Osteocyte (in vitro differentiated cells): ENCODE measurements at regions not wholly inside any gene's neighbourhood (a gene's known extent, or its start where the extent isn't known, plus 50 kb on each side); places are given as distances from the start of the nearest gene placed in this dataset.

Source experiments
- DNase-seq: peaks from one replicate; pipeline ENCODE4 v3.0.0; 2021; ENCODE audit warnings: mixed read lengths; ENCODE audit not compliant: unreplicated experiment; ENCODE audit errors: extremely low spot score
- H3K27ac Mint-ChIP-seq: one replicate; pipeline ENCODE4 v1.8.0; 2021; ENCODE audit warnings: mild to moderate bottlenecking, mixed read lengths; ENCODE audit not compliant: unreplicated experiment
- H3K27me3 Mint-ChIP-seq: one replicate; pipeline ENCODE4 v1.8.0; 2021; ENCODE audit warnings: mixed read lengths; ENCODE audit not compliant: unreplicated experiment
- H3K36me3 Mint-ChIP-seq: one replicate; pipeline ENCODE4 v1.8.0; 2021; ENCODE audit warnings: mixed read lengths; ENCODE audit not compliant: unreplicated experiment
- H3K4me1 Mint-ChIP-seq: one replicate; pipeline ENCODE4 v1.8.0; 2021; ENCODE audit warnings: mixed read lengths; ENCODE audit not compliant: unreplicated experiment
- H3K4me3 Mint-ChIP-seq: one replicate; pipeline ENCODE4 v1.8.0; 2021; ENCODE audit warnings: mild to moderate bottlenecking, moderate library complexity, mixed read lengths; ENCODE audit not compliant: unreplicated experiment
- H3K9me3 Mint-ChIP-seq: one replicate; pipeline ENCODE4 v1.8.0; 2021; ENCODE audit warnings: mixed read lengths; ENCODE audit not compliant: unreplicated experiment
- TF ChIP-seq, protein P1 (sequence below): fragments of 200-600 bp; sonication (generic); IDR thresholded peaks from 2 replicates; pipeline ENCODE4 v1.5.0; 2021; ENCODE audit warnings: antibody characterized with exemption, mild to moderate bottlenecking, moderate library complexity

GRCh38 chr12:92458996-92459395 lies 243.8 kb upstream of the PLEKHG7 start:
- TF ChIP-seq, protein P1, sequence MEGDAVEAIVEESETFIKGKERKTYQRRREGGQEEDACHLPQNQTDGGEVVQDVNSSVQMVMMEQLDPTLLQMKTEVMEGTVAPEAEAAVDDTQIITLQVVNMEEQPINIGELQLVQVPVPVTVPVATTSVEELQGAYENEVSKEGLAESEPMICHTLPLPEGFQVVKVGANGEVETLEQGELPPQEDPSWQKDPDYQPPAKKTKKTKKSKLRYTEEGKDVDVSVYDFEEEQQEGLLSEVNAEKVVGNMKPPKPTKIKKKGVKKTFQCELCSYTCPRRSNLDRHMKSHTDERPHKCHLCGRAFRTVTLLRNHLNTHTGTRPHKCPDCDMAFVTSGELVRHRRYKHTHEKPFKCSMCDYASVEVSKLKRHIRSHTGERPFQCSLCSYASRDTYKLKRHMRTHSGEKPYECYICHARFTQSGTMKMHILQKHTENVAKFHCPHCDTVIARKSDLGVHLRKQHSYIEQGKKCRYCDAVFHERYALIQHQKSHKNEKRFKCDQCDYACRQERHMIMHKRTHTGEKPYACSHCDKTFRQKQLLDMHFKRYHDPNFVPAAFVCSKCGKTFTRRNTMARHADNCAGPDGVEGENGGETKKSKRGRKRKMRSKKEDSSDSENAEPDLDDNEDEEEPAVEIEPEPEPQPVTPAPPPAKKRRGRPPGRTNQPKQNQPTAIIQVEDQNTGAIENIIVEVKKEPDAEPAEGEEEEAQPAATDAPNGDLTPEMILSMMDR = no peak
- Mint-ChIP-seq H3K27ac (no peak overlapping the region), H3K4me3 (no peak overlapping the region), H3K27me3 (no peaks in the 10 kb centered on the region), H3K4me1 (no peaks in the 10 kb centered on the region), H3K36me3 (no peaks in the 10 kb centered on the region), H3K9me3 (peaks cover 10% of the 10 kb centered on the region)
- no peak for DNase-seq

DNA sequence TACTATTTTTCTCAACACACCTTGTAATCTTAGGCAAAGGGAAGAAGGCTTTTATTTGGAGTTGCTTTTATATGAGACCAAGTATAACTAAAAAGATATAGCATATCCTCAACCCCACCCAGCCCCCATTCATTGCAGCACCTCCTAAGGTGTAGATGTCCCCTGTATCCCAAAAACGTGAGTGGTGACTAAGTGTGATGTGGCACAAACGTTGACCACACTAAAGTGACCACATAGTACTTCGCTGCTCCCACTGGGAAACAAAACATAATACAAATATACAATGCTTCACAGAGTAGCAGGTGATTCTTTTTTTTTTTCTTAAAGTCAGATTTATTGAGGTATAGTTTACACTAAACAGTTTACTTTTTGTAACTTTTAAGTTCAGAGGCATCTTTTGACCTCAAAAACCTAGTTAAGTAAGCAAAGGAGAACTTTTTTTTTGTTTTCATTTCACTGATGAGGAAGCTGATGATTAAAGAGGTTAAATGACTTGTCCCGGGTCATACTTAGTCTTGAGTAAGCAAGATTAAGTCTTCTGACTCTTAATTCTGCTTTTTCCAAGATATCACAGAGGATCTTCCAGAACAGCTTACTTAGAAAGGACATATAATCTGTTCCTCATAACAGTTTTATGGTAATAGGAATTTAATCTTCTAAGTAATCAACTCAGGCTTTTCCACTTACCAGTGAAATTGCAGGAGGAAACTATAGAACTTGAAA lies 245.2 kb upstream of the PLEKHG7 start:
- no peak overlapping the region for H3K4me3 Mint-ChIP-seq
- no peaks in the 10 kb centered on the region for H3K4me1 Mint-ChIP-seq
- H3K27me3 Mint-ChIP-seq = no peaks in the 10 kb centered on the region
- peaks cover 10% of the 10 kb centered on the region for H3K9me3 Mint-ChIP-seq
- TF ChIP-seq, protein P1 = no peak
- DNase-seq = no peak
- H3K27ac Mint-ChIP-seq = no peak overlapping the region
- H3K36me3 Mint-ChIP-seq = no peaks in the 10 kb centered on the region

GRCh38 chr12:92452763-92453162 lies 250.0 kb upstream of the PLEKHG7 start:
- Mint-ChIP-seq H3K27ac (no peak overlapping the region), H3K4me3 (no peak overlapping the region), H3K36me3 (peaks cover 2% of the 10 kb centered on the region), H3K4me1 (no peaks in the 10 kb centered on the region), H3K9me3 (peaks cover 15% of the 10 kb centered on the region), H3K27me3 (no peaks in the 10 kb centered on the region)
- TF ChIP-seq, protein P1 = no peak
- DNase-seq = no peak

DNA sequence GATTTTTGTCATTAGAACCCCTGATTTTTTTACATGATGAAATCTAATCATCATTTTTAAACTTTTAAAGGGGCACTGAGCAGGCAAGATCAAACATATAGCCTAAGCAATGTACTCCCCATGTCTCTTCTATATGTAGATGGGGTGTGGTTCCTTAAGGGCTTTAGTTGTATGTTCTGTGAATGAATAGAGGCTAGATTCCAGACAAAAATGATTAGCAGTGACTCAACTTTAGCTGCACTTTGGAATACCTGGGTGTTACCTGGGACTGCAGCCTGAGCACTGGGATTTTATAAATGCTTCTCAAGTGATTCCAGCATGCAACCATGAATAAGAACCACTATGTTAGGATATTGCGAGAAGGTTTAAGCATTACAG lies 256.7 kb upstream of the PLEKHG7 start:
- Mint-ChIP-seq H3K4me1 (peaks cover 14% of the 10 kb centered on the region), H3K9me3 (peaks cover 5% of the 10 kb centered on the region), H3K36me3 (no peaks in the 10 kb centered on the region), H3K4me3 (no peak overlapping the region), H3K27me3 (no peaks in the 10 kb centered on the region), H3K27ac (no peak overlapping the region)
- TF ChIP-seq, protein P1 = no peak
- DNase-seq = no peak

DNA sequence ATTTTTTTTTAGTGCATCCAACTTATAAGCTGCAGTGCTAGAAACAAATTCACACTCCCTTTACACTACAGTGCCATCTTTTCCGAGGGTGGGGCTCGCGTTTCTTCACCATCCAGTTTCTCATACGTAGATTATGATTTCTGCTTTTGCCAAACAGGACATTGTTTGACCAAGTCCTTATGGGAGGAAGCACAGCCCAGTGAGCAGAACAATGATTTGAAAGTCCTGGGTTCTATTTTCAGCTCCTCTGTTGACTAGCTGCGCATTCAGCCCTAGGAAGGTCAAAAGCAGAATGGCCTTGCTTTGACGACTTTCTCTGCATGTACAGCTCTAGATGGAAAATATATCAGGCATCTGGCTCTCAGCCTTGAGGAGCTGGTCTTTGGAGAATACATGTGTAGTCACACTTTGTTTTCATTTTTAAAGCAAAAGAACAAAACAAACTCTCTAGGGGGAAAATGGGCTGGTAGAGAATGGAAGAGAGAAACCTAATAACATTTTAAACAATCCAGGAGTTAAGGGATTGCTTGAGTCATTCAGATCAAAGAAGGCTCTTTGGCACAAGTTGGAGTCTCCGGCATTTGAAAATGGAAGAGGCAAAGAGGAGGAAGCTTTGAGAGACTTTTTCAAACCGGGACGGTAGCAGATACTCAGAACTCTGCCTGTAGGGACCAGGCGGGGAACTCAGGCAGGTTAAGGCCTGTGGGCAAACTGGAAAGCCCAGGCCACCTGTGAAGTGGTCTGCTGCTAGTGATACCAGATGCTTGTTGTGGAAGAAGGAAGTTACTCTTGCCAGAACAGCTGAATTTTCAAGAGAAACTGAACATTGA lies 257.3 kb upstream of the PLEKHG7 start:
- Mint-ChIP-seq H3K9me3 (no peaks in the 10 kb centered on the region), H3K4me1 (peaks cover 16% of the 10 kb centered on the region), H3K4me3 (no peak overlapping the region), H3K27me3 (no peaks in the 10 kb centered on the region), H3K27ac (peak overlapping the region; percentile 36), H3K36me3 (no peaks in the 10 kb centered on the region)
- no peak for DNase-seq
- TF ChIP-seq, protein P1 = no peak
